Mucosa of descending colon (tissue), 3 donors: ENCODE measurements at regions not wholly inside any gene's neighbourhood (a gene's known extent, or its start where the extent isn't known, plus 50 kb on each side); places are given as distances from the start of the nearest gene placed in this dataset.

Experiments
- ATAC-seq: fragments of 200-7000 bp; cut with Tn5 transposase; one replicate; pipeline ENCODE4 v1.9.1; 2020; ENCODE audit warnings: mild to moderate bottlenecking, moderate library complexity
- DNase-seq, 3 donors: peaks; one replicate each; pipeline ENCODE4 v3.0.0-alpha.2; 2020
- H3K36me3 ChIP-seq: fragments of 200-600 bp; one replicate; pipeline ENCODE4 v1.8.0; 2021; ENCODE audit warnings: low read depth, mild to moderate bottlenecking
- H3K4me1 ChIP-seq: fragments of 200-600 bp; one replicate; pipeline ENCODE4 v1.8.0; 2021; ENCODE audit warnings: low read depth, mild to moderate bottlenecking
- H3K4me3 ChIP-seq: fragments of 200-600 bp; one replicate; pipeline ENCODE4 v1.8.0; 2021; ENCODE audit warnings: mild to moderate bottlenecking
- H3K9me3 ChIP-seq: fragments of 200-600 bp; one replicate; pipeline ENCODE4 v1.8.0; 2021; ENCODE audit warnings: mild to moderate bottlenecking
- intact Hi-C, 2 donors: fragments of 100-400 bp; cut with DNase I in 1 of 2; cut with micrococcal nuclease in 1 of 2; formaldehyde crosslinking; loops; one replicate each; pipeline versions ENCODE4 v1.11.0 to v1.11.1; 2022; cut with DNase I, micrococcal nuclease
- TF ChIP-seq, protein P1 (sequence below): fragments of 200-600 bp; IDR thresholded peaks from one replicate; pipeline ENCODE4 v1.8.0; 2022; ENCODE audit warnings: antibody characterized with exemption, mild to moderate bottlenecking
- donor health status: DM: no; HTN: no; CAD: no; lungs with moderate emphysema.
- donor health status: DM: no; HTN: no; CAD: no.
- donor health status: DM: no; HTN: yes; CAD: no.

DNA sequence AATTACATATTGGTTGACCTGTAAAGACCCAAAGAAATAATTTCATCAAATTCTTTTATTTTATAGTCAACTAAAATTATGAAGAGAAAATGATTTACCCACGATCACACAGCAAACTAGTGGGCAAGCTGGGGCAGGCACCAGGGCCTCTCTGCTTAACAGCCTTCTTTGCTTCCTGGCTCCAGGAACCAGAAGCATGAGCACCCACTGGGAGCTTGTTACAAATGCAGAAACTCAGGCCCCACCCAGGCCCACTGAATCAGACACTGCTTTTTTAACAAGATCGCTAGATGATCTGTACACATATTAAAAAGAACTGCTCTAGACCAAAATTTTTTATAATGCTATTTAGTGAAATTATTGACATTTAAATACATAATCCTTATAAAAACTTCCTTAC is 95.0 kb downstream of the GEMIN8 start:
- no peaks in the 10 kb centered on the region for H3K4me1 ChIP-seq
- H3K36me3 ChIP-seq: no peaks in the 10 kb centered on the region
- no peaks in the 10 kb centered on the region for H3K9me3 ChIP-seq
- intact Hi-C loops: no loop called here
- DNase-seq (no peak), ATAC-seq (no peak)
- H3K4me3 ChIP-seq: no peak overlapping the region
- TF ChIP-seq, protein P1, sequence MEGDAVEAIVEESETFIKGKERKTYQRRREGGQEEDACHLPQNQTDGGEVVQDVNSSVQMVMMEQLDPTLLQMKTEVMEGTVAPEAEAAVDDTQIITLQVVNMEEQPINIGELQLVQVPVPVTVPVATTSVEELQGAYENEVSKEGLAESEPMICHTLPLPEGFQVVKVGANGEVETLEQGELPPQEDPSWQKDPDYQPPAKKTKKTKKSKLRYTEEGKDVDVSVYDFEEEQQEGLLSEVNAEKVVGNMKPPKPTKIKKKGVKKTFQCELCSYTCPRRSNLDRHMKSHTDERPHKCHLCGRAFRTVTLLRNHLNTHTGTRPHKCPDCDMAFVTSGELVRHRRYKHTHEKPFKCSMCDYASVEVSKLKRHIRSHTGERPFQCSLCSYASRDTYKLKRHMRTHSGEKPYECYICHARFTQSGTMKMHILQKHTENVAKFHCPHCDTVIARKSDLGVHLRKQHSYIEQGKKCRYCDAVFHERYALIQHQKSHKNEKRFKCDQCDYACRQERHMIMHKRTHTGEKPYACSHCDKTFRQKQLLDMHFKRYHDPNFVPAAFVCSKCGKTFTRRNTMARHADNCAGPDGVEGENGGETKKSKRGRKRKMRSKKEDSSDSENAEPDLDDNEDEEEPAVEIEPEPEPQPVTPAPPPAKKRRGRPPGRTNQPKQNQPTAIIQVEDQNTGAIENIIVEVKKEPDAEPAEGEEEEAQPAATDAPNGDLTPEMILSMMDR: no peak

GRCh38 chrX:13933851-13934250 is 95.8 kb downstream of the GEMIN8 start:
- intact Hi-C loops: no loop called here
- no peaks in the 10 kb centered on the region for H3K9me3 ChIP-seq
- ATAC-seq (no peak), DNase-seq (no peak)
- TF ChIP-seq, protein P1: no peak
- H3K4me1 ChIP-seq: no peaks in the 10 kb centered on the region
- no peak overlapping the region for H3K4me3 ChIP-seq
- no peaks in the 10 kb centered on the region for H3K36me3 ChIP-seq

DNA sequence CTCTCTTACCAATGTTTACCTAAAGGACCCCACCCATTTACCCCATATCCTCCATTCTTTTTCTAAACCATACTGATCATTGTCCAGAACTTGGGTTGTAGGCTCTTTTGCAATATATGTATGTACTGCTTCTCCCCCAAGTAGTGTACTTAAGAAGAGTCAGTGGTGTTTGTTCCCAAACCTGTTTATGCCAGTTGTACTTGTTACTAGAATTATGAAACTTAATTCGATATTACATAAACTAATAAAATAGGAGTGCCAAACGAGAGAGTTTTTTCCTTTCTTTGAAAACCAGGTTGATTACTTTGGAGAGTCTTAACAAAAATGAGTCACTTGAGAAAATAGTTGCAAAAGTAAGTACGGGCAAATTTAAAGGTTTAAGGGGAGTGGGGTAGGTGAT is 96.3 kb downstream of the GEMIN8 start:
- no peaks in the 10 kb centered on the region for H3K4me1 ChIP-seq
- intact Hi-C loops: no loop called here

GRCh38 chrX:13932416-13932815 is 97.3 kb downstream of the GEMIN8 start:
- Histone ChIP-seq H3K9me3 (no peaks in the 10 kb centered on the region), H3K4me1 (no peaks in the 10 kb centered on the region), H3K36me3 (no peaks in the 10 kb centered on the region), H3K4me3 (no peak overlapping the region)
- DNase-seq (no peak), ATAC-seq (no peak)
- TF ChIP-seq, protein P1: no peak
- intact Hi-C loops: no loop called here

More for the DNA sequence above, 96.3 kb downstream of the GEMIN8 start:
- Histone ChIP-seq H3K36me3 (no peaks in the 10 kb centered on the region), H3K9me3 (no peaks in the 10 kb centered on the region), H3K4me3 (no peak overlapping the region)
- ATAC-seq (no peak), DNase-seq (no peak)
- TF ChIP-seq, protein P1: no peak

GRCh38 chrX:13927175-13927574 is 102.5 kb downstream of the GEMIN8 start:
- no peaks in the 10 kb centered on the region for H3K36me3 ChIP-seq
- H3K4me1 ChIP-seq: no peaks in the 10 kb centered on the region
- H3K9me3 ChIP-seq: no peaks in the 10 kb centered on the region
- ATAC-seq (no peak), DNase-seq (no peak)
- TF ChIP-seq, protein P1: no peak
- intact Hi-C loops: no loop called here
- no peak overlapping the region for H3K4me3 ChIP-seq

GRCh38 chrX:13923845-13924244 is 105.8 kb downstream of the GEMIN8 start:
- Histone ChIP-seq H3K4me3 (no peak overlapping the region), H3K9me3 (no peaks in the 10 kb centered on the region), H3K36me3 (no peaks in the 10 kb centered on the region), H3K4me1 (no peaks in the 10 kb centered on the region)
- TF ChIP-seq, protein P1: no peak
- no peak for DNase-seq
- ATAC-seq: no peak
- intact Hi-C loops: no loop called here
